Stimulated activated CD4-positive, alpha-beta T cell treated with anti-CD3 and anti-CD28 coated beads, Interleukin-1b, Interleukin-23, amount 100 ng/mL, for 48 hours (primary cell): ENCODE measurements at regions not wholly inside any gene's neighbourhood (a gene's known extent, or its start where the extent isn't known, plus 50 kb on each side); places are given as distances from the start of the nearest gene placed in this dataset.

Source experiments
- DNase-seq: peaks from one replicate; pipeline ENCODE4 v3.0.0-alpha.2; 2020

GRCh38 chr14:99038431-99038820 lies 233.6 kb downstream of the BCL11B start:
- no peak for DNase-seq

- DNase-seq: no peak
Observed at GRCh38 chr14:99039331-99040041, 232.5 kb downstream of the BCL11B start.

- DNase-seq: no peak
Observed at GRCh38 chr14:99040052-99040451, 231.9 kb downstream of the BCL11B start.

GRCh38 chr14:99040711-99041110 lies 231.3 kb downstream of the BCL11B start:
- DNase-seq: no peak

GRCh38 chr14:99041141-99041819 lies 230.7 kb downstream of the BCL11B start:
- DNase-seq: no peak

GRCh38 chr14:99041820-99042174 lies 230.2 kb downstream of the BCL11B start:
- DNase-seq: no peak

GRCh38 chr14:99042381-99043266 lies 229.4 kb downstream of the BCL11B start:
- DNase-seq: no peak

GRCh38 chr14:99043267-99043615 lies 228.8 kb downstream of the BCL11B start:
- no peak for DNase-seq

GRCh38 chr14:99043756-99044155 lies 228.2 kb downstream of the BCL11B start:
- no peak for DNase-seq

GRCh38 chr14:99047441-99048031 lies 224.5 kb downstream of the BCL11B start:
- DNase-seq: no peak

GRCh38 chr14:99050309-99050708 lies 221.7 kb downstream of the BCL11B start:
- DNase-seq: no peak

GRCh38 chr14:99052467-99052866 lies 219.5 kb downstream of the BCL11B start:
- no peak for DNase-seq

- DNase-seq: no peak
Observed at GRCh38 chr14:99055019-99055418, 217.0 kb downstream of the BCL11B start.

GRCh38 chr14:99055816-99056215 lies 216.2 kb downstream of the BCL11B start:
- peak; percentile 17 for DNase-seq

- no peak for DNase-seq
Observed at GRCh38 chr14:99057576-99058083, 214.4 kb downstream of the BCL11B start.

GRCh38 chr14:99058542-99058941 lies 213.5 kb downstream of the BCL11B start:
- DNase-seq: no peak

- DNase-seq: no peak
Observed at GRCh38 chr14:99062216-99062615, 209.8 kb downstream of the BCL11B start.

GRCh38 chr14:99062772-99063418 lies 209.1 kb downstream of the BCL11B start:
- no peak for DNase-seq

- DNase-seq: no peak
Observed at GRCh38 chr14:99063620-99064225, 208.3 kb downstream of the BCL11B start.

- no peak for DNase-seq
Observed at GRCh38 chr14:99064262-99064954, 207.6 kb downstream of the BCL11B start.

GRCh38 chr14:99065551-99065950 lies 206.4 kb downstream of the BCL11B start:
- no peak for DNase-seq

GRCh38 chr14:99066378-99066777 lies 205.6 kb downstream of the BCL11B start:
- DNase-seq: no peak
